GM19025 (cell line): ENCODE measurements at regions not wholly inside any gene's neighbourhood (a gene's known extent, or its start where the extent isn't known, plus 50 kb on each side); places are given as distances from the start of the nearest gene placed in this dataset.
"Not testable (repeated sequence)": the region's sequence is repeated elsewhere in the genome, so short reads cannot be mapped to it uniquely, and the experiment has no call there.

ENCODE experiments used
- ATAC-seq: cut with Tn5 transposase; IDR thresholded peaks from one replicate; pipeline ENCODE4 v1.9.1; 2021; ENCODE audit warnings: mild to moderate bottlenecking, low read depth, moderate library complexity; ENCODE audit not compliant: unreplicated experiment

DNA sequence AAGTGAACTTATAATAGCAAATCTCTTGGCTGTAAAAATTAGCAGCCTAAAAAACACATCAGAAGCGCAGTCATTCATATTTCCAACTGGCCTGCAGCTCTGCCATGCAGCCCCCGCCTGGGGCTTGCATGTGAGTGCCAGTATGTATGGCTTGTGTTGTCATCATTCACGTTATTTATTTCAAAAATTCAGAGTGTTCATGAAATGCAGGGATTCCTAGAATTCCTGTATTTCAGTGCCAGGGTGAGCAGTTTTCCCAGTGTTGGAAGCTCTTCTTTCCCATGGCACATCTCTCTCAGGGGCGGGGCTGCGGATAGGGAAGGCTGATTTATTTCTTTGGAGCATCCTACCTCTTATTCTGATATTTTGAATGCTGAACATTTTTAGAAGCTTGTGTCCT is 234.6 kb downstream of the FGF9 start:
- ATAC-seq: no peak

- ATAC-seq: no peak
These were observed 238.5 kb downstream of the FGF9 start for GRCh38 chr13:21909331-21909730.

GRCh38 chr13:21910546-21910945 is 239.7 kb downstream of the FGF9 start:
- ATAC-seq: no peak

DNA sequence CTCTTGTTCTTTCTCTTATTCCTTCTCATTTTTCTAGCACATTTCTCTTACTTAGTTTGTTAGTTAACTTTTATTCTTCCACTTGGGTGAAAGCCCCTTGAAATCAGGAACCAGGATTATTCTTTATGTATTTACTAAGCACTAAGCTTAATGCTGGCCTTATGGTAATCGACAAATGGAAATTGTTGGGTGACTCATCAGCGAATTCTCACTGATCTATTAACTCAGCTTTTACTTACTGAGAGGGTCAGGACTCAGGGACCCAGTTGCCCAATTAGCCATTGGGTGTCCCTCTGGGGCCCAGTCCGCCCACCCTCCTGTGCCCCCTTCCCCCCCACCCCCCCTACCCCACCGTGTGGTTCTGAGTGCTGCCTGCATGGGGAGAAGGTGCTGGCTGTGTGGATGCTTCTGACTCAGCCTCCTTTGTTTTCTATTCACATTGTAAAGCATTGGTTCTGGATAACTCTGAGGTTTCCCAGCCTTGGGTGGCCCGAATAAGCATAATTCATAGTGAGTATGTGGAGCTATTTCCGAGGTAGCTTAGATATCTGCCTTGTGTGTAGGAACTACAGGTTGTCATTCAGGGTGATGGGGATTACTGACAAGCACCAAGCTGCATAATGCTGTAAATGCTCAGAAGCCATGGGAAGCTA is 240.9 kb downstream of the FGF9 start:
- ATAC-seq: no peak

DNA sequence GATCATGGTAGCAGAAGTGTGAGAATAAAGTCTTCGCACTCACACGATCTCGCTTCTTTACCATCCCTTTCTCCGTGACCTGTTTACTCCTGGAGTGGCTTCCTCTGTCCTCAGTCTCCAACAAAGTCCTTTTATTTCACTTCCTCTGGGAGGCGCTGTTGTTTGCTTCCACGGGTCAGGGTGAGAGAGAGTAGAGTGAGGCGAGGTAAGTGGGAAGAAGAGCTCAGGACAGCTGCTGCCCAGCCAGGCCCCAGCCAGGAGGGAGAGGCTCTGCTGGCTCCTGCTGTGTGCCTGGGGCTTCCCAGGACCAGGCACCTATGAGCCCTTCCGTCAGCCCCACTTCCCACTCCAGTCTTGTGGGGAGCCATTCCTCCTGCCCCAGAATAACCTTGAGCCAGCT is 242.1 kb downstream of the FGF9 start:
- ATAC-seq: no peak

- no peak for ATAC-seq
These were observed 246.5 kb downstream of the FGF9 start for GRCh38 chr13:21917086-21918015.

GRCh38 chr13:21920802-21921201 is 249.9 kb downstream of the FGF9 start:
- ATAC-seq: not testable (repeated sequence)

DNA sequence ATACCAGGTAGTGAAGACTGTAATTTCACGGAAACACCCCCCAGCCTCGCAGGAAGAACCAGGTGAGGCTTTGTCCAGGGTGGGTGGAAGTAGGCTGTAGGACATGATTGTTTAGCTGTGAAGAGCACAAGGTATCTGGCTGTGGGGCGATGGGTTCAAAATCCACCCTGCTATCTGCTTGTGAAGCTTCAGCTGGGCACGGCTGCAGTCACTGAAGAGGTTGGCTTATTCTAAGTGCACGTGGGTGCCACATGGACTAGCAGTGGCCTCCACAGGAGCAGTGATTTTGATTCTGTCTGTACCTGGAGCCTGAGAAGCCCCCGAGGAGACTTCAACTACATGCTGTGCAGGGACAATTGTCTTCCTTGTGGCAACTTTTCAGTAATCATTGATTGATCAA is 254.1 kb downstream of the FGF9 start:
- no peak for ATAC-seq

GRCh38 chr13:21925720-21926119 is 254.8 kb downstream of the FGF9 start:
- ATAC-seq: no peak

DNA sequence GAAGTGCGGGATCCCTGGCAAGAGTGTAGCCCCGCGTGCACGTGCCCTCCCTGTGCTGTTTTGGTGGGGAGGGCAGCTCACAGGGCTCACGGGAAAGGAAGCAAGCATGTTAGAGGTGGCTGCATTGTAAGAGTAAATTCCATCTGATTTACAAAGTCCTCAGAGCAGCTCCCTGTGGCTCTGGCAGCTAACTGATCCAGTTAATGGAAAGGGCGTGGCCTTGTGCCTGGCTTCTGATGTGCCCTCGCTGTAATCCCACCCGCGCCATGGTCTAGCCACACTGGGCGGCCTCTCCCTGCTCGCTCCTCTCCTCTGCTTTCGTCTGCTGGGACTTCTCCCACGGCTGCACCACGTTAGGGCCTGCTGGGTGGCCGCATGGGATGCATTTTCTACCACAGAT is 258.5 kb downstream of the FGF9 start:
- ATAC-seq: no peak

- ATAC-seq: no peak
These were observed 259.7 kb downstream of the FGF9 start for GRCh38 chr13:21930536-21930935.

GRCh38 chr13:21932578-21932977 is 261.7 kb downstream of the FGF9 start:
- ATAC-seq: no peak

DNA sequence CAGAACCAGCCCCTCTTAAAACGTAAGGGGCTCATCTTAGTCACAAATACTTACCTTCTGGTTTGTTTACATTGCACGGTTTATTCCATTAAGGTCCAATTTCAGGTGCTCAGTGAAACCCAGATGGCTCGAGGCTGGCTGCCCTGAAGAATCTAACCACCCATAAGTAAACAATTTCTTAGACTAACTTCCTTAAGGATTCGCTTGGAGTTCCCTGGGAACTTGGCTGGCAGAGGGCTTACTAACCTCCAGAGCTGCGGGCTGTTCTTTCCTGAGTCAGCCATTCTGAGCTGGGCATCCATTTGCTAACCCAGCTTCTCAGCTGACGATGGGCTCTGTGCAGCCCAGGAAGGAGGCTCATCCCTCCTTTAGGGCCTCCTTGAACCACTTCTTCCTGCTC is 262.1 kb downstream of the FGF9 start:
- no peak for ATAC-seq

- no peak for ATAC-seq
These were observed 263.4 kb downstream of the FGF9 start for GRCh38 chr13:21934284-21934683.

DNA sequence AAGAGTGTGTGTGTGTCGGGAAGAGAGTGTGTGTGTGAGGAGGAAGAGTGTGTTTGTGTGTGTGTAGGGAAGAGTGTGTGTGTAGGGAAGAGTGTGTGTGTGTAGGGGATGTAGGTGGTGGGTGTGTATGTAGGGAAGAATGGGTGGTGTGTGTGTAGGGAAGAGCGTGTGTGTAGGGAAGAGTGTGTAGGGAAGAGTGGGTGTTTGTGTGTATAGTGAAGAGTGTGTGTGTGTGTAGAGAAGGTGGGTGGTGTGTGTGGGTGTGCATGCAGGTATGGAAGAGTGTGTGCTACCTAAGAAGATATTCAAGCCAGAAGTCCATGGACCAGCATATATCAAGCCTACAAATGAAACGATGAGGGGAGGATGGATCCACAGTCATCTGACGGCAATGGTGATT is 265.8 kb downstream of the FGF9 start:
- ATAC-seq: no peak

- no peak for ATAC-seq
These were observed 267.3 kb downstream of the FGF9 start for GRCh38 chr13:21938168-21938567.

DNA sequence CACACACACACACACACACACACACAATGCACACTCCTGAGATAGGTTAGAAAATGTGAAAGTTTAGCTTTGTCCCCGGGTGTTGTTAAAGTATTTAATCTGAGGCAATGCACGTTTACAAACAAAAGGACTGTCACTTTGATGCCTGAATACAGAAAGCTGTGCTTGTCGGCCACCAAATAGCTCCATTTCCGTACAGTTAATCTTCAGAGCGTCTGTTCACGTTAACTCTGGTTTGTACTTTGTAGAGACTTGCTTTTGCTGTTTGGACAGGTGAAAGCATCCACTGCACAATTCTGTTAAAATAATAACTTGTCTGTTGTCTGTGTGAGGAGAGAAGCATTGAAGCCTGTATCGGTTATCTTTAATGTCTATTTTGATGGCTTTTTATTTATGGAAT is 267.8 kb downstream of the FGF9 start:
- ATAC-seq: no peak

DNA sequence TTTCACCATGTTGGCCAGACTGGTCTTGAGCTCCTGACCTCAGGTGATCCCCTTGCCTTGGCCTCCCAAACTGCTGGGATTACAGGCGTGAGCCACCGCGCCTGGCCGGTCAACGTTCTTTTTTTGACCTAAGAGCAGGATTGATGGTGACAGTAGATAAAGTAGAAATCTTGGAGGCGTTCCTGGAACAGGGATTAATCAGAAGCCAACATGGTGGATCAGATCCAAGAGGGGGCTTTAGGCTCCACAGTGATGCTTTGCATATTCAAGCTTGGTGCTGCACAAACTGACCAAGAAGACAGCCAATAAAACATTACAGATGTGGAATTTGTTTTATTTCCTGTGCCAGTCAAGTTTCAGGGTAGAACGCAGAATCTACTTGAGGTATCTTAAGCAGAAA is 271.2 kb downstream of the FGF9 start:
- ATAC-seq: no peak

- ATAC-seq: no peak
These were observed 273.7 kb downstream of the FGF9 start for GRCh38 chr13:21944610-21945009.

DNA sequence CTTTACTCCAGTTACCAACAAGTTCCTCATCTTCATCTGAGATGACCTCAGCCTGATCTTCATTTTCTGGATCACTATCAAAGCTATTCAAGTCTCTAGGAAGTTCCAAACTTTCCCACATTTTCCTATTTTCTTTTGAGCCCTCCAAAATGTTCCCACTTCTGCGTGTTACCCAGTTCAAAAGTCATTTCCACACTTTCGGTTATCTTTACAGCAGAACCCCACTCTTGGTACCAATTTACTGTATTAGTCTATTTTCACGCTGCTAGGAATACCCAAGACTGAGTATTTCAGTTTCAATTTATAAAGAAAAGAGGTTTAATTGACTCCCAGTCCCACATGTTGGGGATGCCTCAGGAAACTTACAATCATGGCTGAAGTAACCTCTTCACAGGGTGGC is 274.3 kb downstream of the FGF9 start:
- ATAC-seq: no peak

DNA sequence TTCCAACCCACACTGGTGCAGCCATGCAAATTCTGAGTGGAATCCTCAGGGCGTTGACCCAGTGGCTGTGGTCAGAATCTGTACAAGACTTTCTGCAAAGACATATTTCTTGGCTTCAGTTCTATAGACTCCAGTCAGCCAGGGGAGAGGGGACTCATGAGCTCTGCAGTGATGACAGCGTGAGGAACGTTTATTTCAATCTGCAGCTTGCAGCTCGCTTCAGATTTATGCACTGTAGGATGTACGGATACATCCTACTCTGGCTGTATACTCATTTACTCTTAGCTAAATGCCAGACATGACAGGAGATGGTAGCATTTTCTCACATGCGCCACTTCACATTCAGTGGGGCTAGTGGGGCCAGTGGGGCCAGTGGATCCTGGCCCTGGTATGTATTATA is 276.1 kb downstream of the FGF9 start:
- ATAC-seq: no peak
